22Rv1 (cell line): ENCODE measurements at regions not wholly inside any gene's neighbourhood (a gene's known extent, or its start where the extent isn't known, plus 50 kb on each side); places are given as distances from the start of the nearest gene placed in this dataset.

Source experiments
- ZFX ChIP-seq: fragments of 450-650 bp; IDR thresholded peaks from 2 replicates; pipeline ENCODE4 v1.6.1; 2017; ENCODE audit warnings: antibody characterized with exemption, borderline replicate concordance
- TF ChIP-seq, protein P1 (sequence below): fragments of 450-650 bp; IDR thresholded peaks from 2 replicates; pipeline ENCODE4 v1.5.1; 2017; ENCODE audit warnings: mild to moderate bottlenecking

DNA sequence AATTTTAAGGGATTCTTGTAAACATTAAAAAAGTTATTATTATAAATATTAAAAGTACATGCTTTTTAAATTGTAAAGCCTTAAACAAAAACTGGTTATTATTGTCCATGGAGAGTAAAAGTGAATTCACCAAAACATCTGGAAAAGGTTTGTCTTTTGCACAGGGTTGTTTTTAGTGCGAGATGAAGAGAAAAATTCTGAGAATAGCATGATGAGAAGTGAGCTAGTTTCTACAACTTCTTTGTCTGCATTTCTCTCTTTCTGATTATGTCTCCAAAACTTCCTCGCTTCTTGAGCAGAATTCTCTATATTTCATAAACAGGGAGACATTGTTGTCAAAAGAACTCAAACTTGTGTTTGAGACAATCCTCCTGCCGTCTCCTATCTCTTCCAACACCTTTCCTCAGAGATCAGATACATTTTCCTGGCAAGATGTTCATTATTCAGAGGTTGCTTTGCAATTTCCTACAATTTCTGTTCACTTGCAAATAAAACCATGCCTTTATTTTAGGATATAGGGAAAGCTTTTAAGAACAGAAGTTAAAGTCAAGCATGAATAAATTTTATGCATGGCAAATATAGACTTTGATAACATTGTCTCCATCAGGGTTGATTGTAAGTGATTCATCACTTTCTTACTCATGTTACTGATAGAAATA lies 372.1 kb upstream of the NPVF start:
- TF ChIP-seq, protein P1, sequence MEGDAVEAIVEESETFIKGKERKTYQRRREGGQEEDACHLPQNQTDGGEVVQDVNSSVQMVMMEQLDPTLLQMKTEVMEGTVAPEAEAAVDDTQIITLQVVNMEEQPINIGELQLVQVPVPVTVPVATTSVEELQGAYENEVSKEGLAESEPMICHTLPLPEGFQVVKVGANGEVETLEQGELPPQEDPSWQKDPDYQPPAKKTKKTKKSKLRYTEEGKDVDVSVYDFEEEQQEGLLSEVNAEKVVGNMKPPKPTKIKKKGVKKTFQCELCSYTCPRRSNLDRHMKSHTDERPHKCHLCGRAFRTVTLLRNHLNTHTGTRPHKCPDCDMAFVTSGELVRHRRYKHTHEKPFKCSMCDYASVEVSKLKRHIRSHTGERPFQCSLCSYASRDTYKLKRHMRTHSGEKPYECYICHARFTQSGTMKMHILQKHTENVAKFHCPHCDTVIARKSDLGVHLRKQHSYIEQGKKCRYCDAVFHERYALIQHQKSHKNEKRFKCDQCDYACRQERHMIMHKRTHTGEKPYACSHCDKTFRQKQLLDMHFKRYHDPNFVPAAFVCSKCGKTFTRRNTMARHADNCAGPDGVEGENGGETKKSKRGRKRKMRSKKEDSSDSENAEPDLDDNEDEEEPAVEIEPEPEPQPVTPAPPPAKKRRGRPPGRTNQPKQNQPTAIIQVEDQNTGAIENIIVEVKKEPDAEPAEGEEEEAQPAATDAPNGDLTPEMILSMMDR, result no peak
- TF ChIP-seq ZFX, result no peak
